SW480 (cell line): ENCODE measurements at regions not wholly inside any gene's neighbourhood (a gene's known extent, or its start where the extent isn't known, plus 50 kb on each side); places are given as distances from the start of the nearest gene placed in this dataset.

ENCODE experiments used
- DNase-seq: peaks from one replicate; pipeline ENCODE4 v3.0.0-alpha.2; 2016; ENCODE audit warnings: low spot score

- DNase-seq, result no peak
These were observed 118.4 kb downstream of the LRRC30 start for GRCh38 chr18:7349181-7349837.

GRCh38 chr18:7358989-7359726 is 128.3 kb downstream of the LRRC30 start:
- no peak for DNase-seq

GRCh38 chr18:7360606-7361170 is 129.8 kb downstream of the LRRC30 start:
- no peak for DNase-seq

- DNase-seq, result no peak
These were observed 132.4 kb downstream of the LRRC30 start for GRCh38 chr18:7363338-7363737.

- peak; percentile 17 for DNase-seq
These were observed 135.7 kb downstream of the LRRC30 start for GRCh38 chr18:7366597-7366996.

GRCh38 chr18:7367336-7367735 is 136.4 kb downstream of the LRRC30 start:
- DNase-seq, result peak; percentile 13

- no peak for DNase-seq
These were observed 138.1 kb downstream of the LRRC30 start for GRCh38 chr18:7369006-7369405.

- no peak for DNase-seq
These were observed 139.5 kb downstream of the LRRC30 start for GRCh38 chr18:7370375-7370774.

GRCh38 chr18:7370802-7371201 is 139.9 kb downstream of the LRRC30 start:
- no peak for DNase-seq

GRCh38 chr18:7373441-7373840 is 142.6 kb downstream of the LRRC30 start:
- DNase-seq, result no peak

GRCh38 chr18:7381307-7381706 is 150.4 kb downstream of the LRRC30 start:
- DNase-seq, result no peak

- no peak for DNase-seq
These were observed 151.6 kb downstream of the LRRC30 start for GRCh38 chr18:7382328-7383001.

GRCh38 chr18:7383002-7383980 is 152.4 kb downstream of the LRRC30 start:
- DNase-seq, result no peak

- no peak for DNase-seq
These were observed 157.9 kb downstream of the LRRC30 start for GRCh38 chr18:7388741-7389140.

- no peak for DNase-seq
These were observed 160.0 kb downstream of the LRRC30 start for GRCh38 chr18:7390731-7391492.

GRCh38 chr18:7393080-7393479 is 162.2 kb downstream of the LRRC30 start:
- no peak for DNase-seq

- DNase-seq, result no peak
These were observed 163.3 kb downstream of the LRRC30 start for GRCh38 chr18:7394050-7394659.

GRCh38 chr18:7395566-7395965 is 164.7 kb downstream of the LRRC30 start:
- DNase-seq, result no peak

- no peak for DNase-seq
These were observed 153.2 kb upstream of the PTPRM start for GRCh38 chr18:7413906-7414305.

- DNase-seq, result no peak
These were observed 152.7 kb upstream of the PTPRM start for GRCh38 chr18:7414459-7414858.
